BLaER1 (cell line): ENCODE measurements at regions not wholly inside any gene's neighbourhood (a gene's known extent, or its start where the extent isn't known, plus 50 kb on each side); places are given as distances from the start of the nearest gene placed in this dataset.

Experiments used
- H3K27ac ChIP-seq: shearing (Covaris generic); formaldehyde crosslinking; 2 replicates; pipeline ENCODE4 v1.8.1; 2022
- H3K27me3 ChIP-seq: shearing (Covaris generic); formaldehyde crosslinking; 2 replicates; pipeline ENCODE4 v1.8.1; 2022
- H3K36me3 ChIP-seq: shearing (Covaris generic); formaldehyde crosslinking; 2 replicates; pipeline ENCODE4 v1.8.1; 2022
- H3K4me1 ChIP-seq: shearing (Covaris generic); formaldehyde crosslinking; 2 replicates; pipeline ENCODE4 v1.8.1; 2022
- H3K4me2 ChIP-seq: shearing (Covaris generic); formaldehyde crosslinking; 2 replicates; pipeline ENCODE4 v1.8.1; 2022
- H3K4me3 ChIP-seq: shearing (Covaris generic); formaldehyde crosslinking; 2 replicates; pipeline ENCODE4 v1.8.1; 2022
- H3K9ac ChIP-seq: shearing (Covaris generic); formaldehyde crosslinking; 2 replicates; pipeline ENCODE4 v1.8.1; 2022
- H3K9me3 ChIP-seq: shearing (Covaris generic); formaldehyde crosslinking; 2 replicates; pipeline ENCODE4 v1.8.1; 2022
- H4K20me1 ChIP-seq: shearing (Covaris generic); formaldehyde crosslinking; 2 replicates; pipeline ENCODE4 v1.8.1; 2022
- Cebpa-rat ChIP-seq: shearing (Covaris generic); IDR thresholded peaks from 2 replicates; pipeline ENCODE4 v1.8.1; 2022

- no peaks in the 10 kb centered on the region for H3K27me3 ChIP-seq
- no peak overlapping the region for H3K4me3 ChIP-seq
- H3K4me2 ChIP-seq, result no peak overlapping the region
- no peaks in the 10 kb centered on the region for H3K9me3 ChIP-seq
- no peak overlapping the region for H3K9ac ChIP-seq
- no peak for TF ChIP-seq Cebpa-rat
- H3K36me3 ChIP-seq, result no peaks in the 10 kb centered on the region
- H3K27ac ChIP-seq, result no peak overlapping the region
- H3K4me1 ChIP-seq, result no peaks in the 10 kb centered on the region
- H4K20me1 ChIP-seq, result no peaks in the 10 kb centered on the region
Measured at GRCh38 chr14:76640923-76641395, 120.3 kb upstream of the VASH1 start.

- H3K27me3 ChIP-seq, result no peaks in the 10 kb centered on the region
- no peaks in the 10 kb centered on the region for H4K20me1 ChIP-seq
- TF ChIP-seq Cebpa-rat, result no peak
- no peaks in the 10 kb centered on the region for H3K4me1 ChIP-seq
- H3K4me2 ChIP-seq, result no peak overlapping the region
- no peak overlapping the region for H3K9ac ChIP-seq
- H3K4me3 ChIP-seq, result no peak overlapping the region
- no peak overlapping the region for H3K27ac ChIP-seq
- no peaks in the 10 kb centered on the region for H3K36me3 ChIP-seq
- no peaks in the 10 kb centered on the region for H3K9me3 ChIP-seq
Measured at GRCh38 chr14:76641541-76641940, 119.7 kb upstream of the VASH1 start.

- H3K4me2 ChIP-seq, result no peak overlapping the region
- H3K36me3 ChIP-seq, result no peaks in the 10 kb centered on the region
- no peak overlapping the region for H3K4me3 ChIP-seq
- H3K27ac ChIP-seq, result no peak overlapping the region
- no peak overlapping the region for H3K9ac ChIP-seq
- no peaks in the 10 kb centered on the region for H3K9me3 ChIP-seq
- H3K27me3 ChIP-seq, result no peaks in the 10 kb centered on the region
- TF ChIP-seq Cebpa-rat, result no peak
- H3K4me1 ChIP-seq, result no peaks in the 10 kb centered on the region
- H4K20me1 ChIP-seq, result no peaks in the 10 kb centered on the region
Measured at GRCh38 chr14:76643887-76644286, 117.4 kb upstream of the VASH1 start.

GRCh38 chr14:76644855-76645518, 116.3 kb upstream of the VASH1 start:
- H3K27ac ChIP-seq, result no peak overlapping the region

GRCh38 chr14:76647697-76648298, 113.5 kb upstream of the VASH1 start:
- no peaks in the 10 kb centered on the region for H3K9me3 ChIP-seq
- no peak overlapping the region for H3K9ac ChIP-seq
- H3K36me3 ChIP-seq, result no peaks in the 10 kb centered on the region
- H3K4me2 ChIP-seq, result no peak overlapping the region
- H3K27ac ChIP-seq, result no peak overlapping the region
- TF ChIP-seq Cebpa-rat, result no peak
- no peak overlapping the region for H3K4me3 ChIP-seq
- H4K20me1 ChIP-seq, result no peaks in the 10 kb centered on the region
- no peaks in the 10 kb centered on the region for H3K27me3 ChIP-seq
- H3K4me1 ChIP-seq, result no peaks in the 10 kb centered on the region

More at GRCh38 chr14:76644855-76645518, 116.3 kb upstream of the VASH1 start:
- Histone ChIP-seq H3K4me3 (no peak overlapping the region), H3K9me3 (no peaks in the 10 kb centered on the region), H3K9ac (no peak overlapping the region), H3K4me1 (no peaks in the 10 kb centered on the region), H3K4me2 (no peak overlapping the region), H4K20me1 (no peaks in the 10 kb centered on the region), H3K36me3 (no peaks in the 10 kb centered on the region), H3K27me3 (no peaks in the 10 kb centered on the region)
- TF ChIP-seq Cebpa-rat, result no peak

GRCh38 chr14:76651410-76652055, 109.7 kb upstream of the VASH1 start:
- no peaks in the 10 kb centered on the region for H3K36me3 ChIP-seq
- TF ChIP-seq Cebpa-rat, result no peak
- no peaks in the 10 kb centered on the region for H3K4me1 ChIP-seq
- H3K4me3 ChIP-seq, result no peak overlapping the region
- H4K20me1 ChIP-seq, result no peaks in the 10 kb centered on the region
- no peaks in the 10 kb centered on the region for H3K9me3 ChIP-seq
- H3K27me3 ChIP-seq, result no peaks in the 10 kb centered on the region
- no peak overlapping the region for H3K27ac ChIP-seq
- no peak overlapping the region for H3K4me2 ChIP-seq
- H3K9ac ChIP-seq, result no peak overlapping the region

- no peaks in the 10 kb centered on the region for H3K27me3 ChIP-seq
- no peak overlapping the region for H3K4me2 ChIP-seq
- H3K27ac ChIP-seq, result no peak overlapping the region
- H3K9ac ChIP-seq, result no peak overlapping the region
- no peak overlapping the region for H3K4me3 ChIP-seq
- no peaks in the 10 kb centered on the region for H3K36me3 ChIP-seq
- H4K20me1 ChIP-seq, result no peaks in the 10 kb centered on the region
- H3K9me3 ChIP-seq, result peaks cover 15% of the 10 kb centered on the region
- TF ChIP-seq Cebpa-rat, result no peak
- no peaks in the 10 kb centered on the region for H3K4me1 ChIP-seq
Measured at GRCh38 chr14:76653875-76654572, 107.2 kb upstream of the VASH1 start.

- peaks cover 16% of the 10 kb centered on the region for H3K9me3 ChIP-seq
- H3K27me3 ChIP-seq, result no peaks in the 10 kb centered on the region
- H4K20me1 ChIP-seq, result no peaks in the 10 kb centered on the region
- no peak overlapping the region for H3K9ac ChIP-seq
- TF ChIP-seq Cebpa-rat, result no peak
- no peak overlapping the region for H3K4me3 ChIP-seq
- H3K4me2 ChIP-seq, result no peak overlapping the region
- H3K36me3 ChIP-seq, result no peaks in the 10 kb centered on the region
- H3K4me1 ChIP-seq, result no peaks in the 10 kb centered on the region
- no peak overlapping the region for H3K27ac ChIP-seq
Measured at GRCh38 chr14:76654573-76655108, 106.6 kb upstream of the VASH1 start.

- Histone ChIP-seq H3K4me2 (no peak overlapping the region), H3K27me3 (no peaks in the 10 kb centered on the region), H3K9ac (no peak overlapping the region), H4K20me1 (no peaks in the 10 kb centered on the region), H3K4me3 (no peak overlapping the region), H3K9me3 (peaks cover 16% of the 10 kb centered on the region), H3K36me3 (no peaks in the 10 kb centered on the region), H3K27ac (no peak overlapping the region), H3K4me1 (no peaks in the 10 kb centered on the region)
- TF ChIP-seq Cebpa-rat, result no peak
Measured at GRCh38 chr14:76655331-76655730, 105.9 kb upstream of the VASH1 start.
